Panc1 (cell line): ENCODE measurements at regions not wholly inside any gene's neighbourhood (a gene's known extent, or its start where the extent isn't known, plus 50 kb on each side); places are given as distances from the start of the nearest gene placed in this dataset.

Experiments used
- ATAC-seq: fragments of 200-7000 bp; cut with Tn5 transposase; 2 replicates; pipeline ENCODE4 v1.9.1; 2020; ENCODE audit warnings: mild to moderate bottlenecking, moderate library complexity
- BruUV-seq: library from RNA; stranded (reverse); fragments of 400-500 nt; replicated peaks from 2 replicates; lab custom pipeline; 2021; lab: Mats Ljungman, UMichigan
- CTCF ChIA-PET: fragments of 300-600 bp; sonication (Branson Sonifier 250); formaldehyde crosslinking; loops from one replicate; lab custom pipeline; 2022; ENCODE audit warnings: antibody characterized with exemption; lab: Charles Lee
- POLR2A ChIA-PET: fragments of 300-600 bp; sonication (Branson Sonifier 250); formaldehyde crosslinking; loops from one replicate; lab custom pipeline; 2022; ENCODE audit warnings: antibody characterized with exemption; lab: Charles Lee
- DNase-seq: peaks from one replicate; pipeline ENCODE4 v3.0.0-alpha.2; 2010; ENCODE audit warnings: low read depth, low spot score
- H3K27ac ChIP-seq: 2 replicates; pipeline ENCODE4 v1.5.1; 2011; ENCODE audit warnings: mild to moderate bottlenecking, low read length, inconsistent platforms
- H3K27me3 ChIP-seq: fragments of 200-500 bp; sonication (Bioruptor generic); 2 replicates; pipeline ENCODE4 v1.6.0; 2014; ENCODE audit warnings: low read length, inconsistent platforms; ENCODE audit not compliant: control insufficient read depth, insufficient read depth
- H3K36me3 ChIP-seq: fragments of 200-500 bp; sonication (Bioruptor generic); 2 replicates; pipeline ENCODE4 v1.5.1; 2014; ENCODE audit warnings: inconsistent platforms, mild to moderate bottlenecking, low read length, moderate library complexity; ENCODE audit not compliant: control insufficient read depth, insufficient read depth
- H3K4me1 ChIP-seq: 2 replicates; pipeline ENCODE4 v1.5.1; 2011; ENCODE audit warnings: inconsistent platforms, mild to moderate bottlenecking, low read length, moderate library complexity; ENCODE audit not compliant: control insufficient read depth, insufficient read depth
- H3K4me3 ChIP-seq, 2 experiments: 2 replicates each; pipeline ENCODE4 v1.5.1; 2011 to 2012; ENCODE audit warnings: low read depth in 2 of 2, low read length in 2 of 2, mild to moderate bottlenecking in 2 of 2, inconsistent platforms in 1 of 2, moderate library complexity in 1 of 2
- H3K9me3 ChIP-seq: fragments of 200-500 bp; sonication (Bioruptor generic); 2 replicates; pipeline ENCODE4 v1.5.1; 2014; ENCODE audit warnings: low read depth, mild to moderate bottlenecking, inconsistent platforms, low read length, moderate library complexity; ENCODE audit not compliant: control insufficient read depth, insufficient read depth
- POLR2AphosphoS5 ChIP-seq: IDR thresholded peaks from 2 replicates; pipeline ENCODE4 v1.6.1; 2012; ENCODE audit warnings: mild to moderate bottlenecking, low read depth, low read length, moderate library complexity
- SIN3A ChIP-seq: IDR thresholded peaks from 2 replicates; pipeline ENCODE4 v1.6.1; 2012; ENCODE audit warnings: low read depth, mild to moderate bottlenecking, low read length, moderate library complexity, borderline replicate concordance; ENCODE audit not compliant: insufficient read depth
- TCF7L2 ChIP-seq: IDR thresholded peaks from 2 replicates; pipeline ENCODE4 v1.6.1; 2011; ENCODE audit warnings: mild to moderate bottlenecking, low read depth, low read length, inconsistent platforms
- in situ Hi-C: cut with HindIII; loops from 2 replicates; pipeline ENCODE4 v1.10.0; 2016; ENCODE audit warnings: low sequenced_read_pairs, low pct_unique_long_range_greater_than_20kb
- intact Hi-C: fragments of 100-400 bp; cut with micrococcal nuclease; formaldehyde crosslinking; loops from one replicate; pipeline ENCODE4 v1.10.0; 2022; ENCODE audit not compliant: unreplicated experiment
- TF ChIP-seq, protein P1 (sequence below): fragments of 450-650 bp; IDR thresholded peaks from 2 replicates; pipeline ENCODE4 v1.5.1; 2017; ENCODE audit warnings: mild to moderate bottlenecking
- TF ChIP-seq, protein P2 (sequence below), 2 experiments: IDR thresholded peaks; 2 replicates each; pipeline ENCODE4 v1.6.1; 2011 to 2012; ENCODE audit warnings: low read depth in 2 of 2, control low read depth in 1 of 2, low read length in 1 of 2, mild to moderate bottlenecking in 1 of 2, moderate library complexity in 1 of 2; ENCODE audit not compliant: insufficient read depth in 1 of 2

DNA sequence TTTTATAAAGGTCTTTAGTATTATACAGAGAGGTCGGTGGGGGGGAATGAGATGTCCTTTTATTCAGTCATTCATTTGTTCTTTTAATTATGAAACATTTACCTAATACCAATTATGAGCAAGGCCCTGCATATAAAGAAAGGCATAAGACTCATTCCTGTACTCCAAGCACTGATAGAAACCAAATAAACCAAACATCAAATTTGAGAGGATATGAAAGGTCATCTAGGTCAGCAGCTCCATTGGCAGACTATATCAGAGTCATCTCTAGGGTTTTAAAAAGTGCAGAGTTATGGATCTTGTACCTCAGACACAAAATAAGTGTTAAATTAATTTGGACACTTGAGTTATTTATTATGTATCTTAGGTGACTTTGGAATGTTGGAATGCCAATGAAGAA, 71.5 kb downstream of the CASP12 start:
- intact Hi-C loops = no loop called here
- POLR2A ChIA-PET = no interaction called here
- BruUV-seq = no TSS peak
- no peak overlapping the region for H3K27ac ChIP-seq
- H3K36me3 ChIP-seq = no peaks in the 10 kb centered on the region
- no peaks in the 10 kb centered on the region for H3K4me1 ChIP-seq
- TF ChIP-seq POLR2AphosphoS5 (no peak), SIN3A (no peak), TCF7L2 (no peak)
- TF ChIP-seq, protein P1, sequence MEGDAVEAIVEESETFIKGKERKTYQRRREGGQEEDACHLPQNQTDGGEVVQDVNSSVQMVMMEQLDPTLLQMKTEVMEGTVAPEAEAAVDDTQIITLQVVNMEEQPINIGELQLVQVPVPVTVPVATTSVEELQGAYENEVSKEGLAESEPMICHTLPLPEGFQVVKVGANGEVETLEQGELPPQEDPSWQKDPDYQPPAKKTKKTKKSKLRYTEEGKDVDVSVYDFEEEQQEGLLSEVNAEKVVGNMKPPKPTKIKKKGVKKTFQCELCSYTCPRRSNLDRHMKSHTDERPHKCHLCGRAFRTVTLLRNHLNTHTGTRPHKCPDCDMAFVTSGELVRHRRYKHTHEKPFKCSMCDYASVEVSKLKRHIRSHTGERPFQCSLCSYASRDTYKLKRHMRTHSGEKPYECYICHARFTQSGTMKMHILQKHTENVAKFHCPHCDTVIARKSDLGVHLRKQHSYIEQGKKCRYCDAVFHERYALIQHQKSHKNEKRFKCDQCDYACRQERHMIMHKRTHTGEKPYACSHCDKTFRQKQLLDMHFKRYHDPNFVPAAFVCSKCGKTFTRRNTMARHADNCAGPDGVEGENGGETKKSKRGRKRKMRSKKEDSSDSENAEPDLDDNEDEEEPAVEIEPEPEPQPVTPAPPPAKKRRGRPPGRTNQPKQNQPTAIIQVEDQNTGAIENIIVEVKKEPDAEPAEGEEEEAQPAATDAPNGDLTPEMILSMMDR = no peak
- TF ChIP-seq, protein P2, sequence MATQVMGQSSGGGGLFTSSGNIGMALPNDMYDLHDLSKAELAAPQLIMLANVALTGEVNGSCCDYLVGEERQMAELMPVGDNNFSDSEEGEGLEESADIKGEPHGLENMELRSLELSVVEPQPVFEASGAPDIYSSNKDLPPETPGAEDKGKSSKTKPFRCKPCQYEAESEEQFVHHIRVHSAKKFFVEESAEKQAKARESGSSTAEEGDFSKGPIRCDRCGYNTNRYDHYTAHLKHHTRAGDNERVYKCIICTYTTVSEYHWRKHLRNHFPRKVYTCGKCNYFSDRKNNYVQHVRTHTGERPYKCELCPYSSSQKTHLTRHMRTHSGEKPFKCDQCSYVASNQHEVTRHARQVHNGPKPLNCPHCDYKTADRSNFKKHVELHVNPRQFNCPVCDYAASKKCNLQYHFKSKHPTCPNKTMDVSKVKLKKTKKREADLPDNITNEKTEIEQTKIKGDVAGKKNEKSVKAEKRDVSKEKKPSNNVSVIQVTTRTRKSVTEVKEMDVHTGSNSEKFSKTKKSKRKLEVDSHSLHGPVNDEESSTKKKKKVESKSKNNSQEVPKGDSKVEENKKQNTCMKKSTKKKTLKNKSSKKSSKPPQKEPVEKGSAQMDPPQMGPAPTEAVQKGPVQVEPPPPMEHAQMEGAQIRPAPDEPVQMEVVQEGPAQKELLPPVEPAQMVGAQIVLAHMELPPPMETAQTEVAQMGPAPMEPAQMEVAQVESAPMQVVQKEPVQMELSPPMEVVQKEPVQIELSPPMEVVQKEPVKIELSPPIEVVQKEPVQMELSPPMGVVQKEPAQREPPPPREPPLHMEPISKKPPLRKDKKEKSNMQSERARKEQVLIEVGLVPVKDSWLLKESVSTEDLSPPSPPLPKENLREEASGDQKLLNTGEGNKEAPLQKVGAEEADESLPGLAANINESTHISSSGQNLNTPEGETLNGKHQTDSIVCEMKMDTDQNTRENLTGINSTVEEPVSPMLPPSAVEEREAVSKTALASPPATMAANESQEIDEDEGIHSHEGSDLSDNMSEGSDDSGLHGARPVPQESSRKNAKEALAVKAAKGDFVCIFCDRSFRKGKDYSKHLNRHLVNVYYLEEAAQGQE (IDR thresholded peaks at IDR 0.05; ENCODE audit: insufficient read depth in 1 of 2, low read depth in 2 of 2, low read length in 1 of 2) = no peak
- ATAC-seq (no peak), DNase-seq (no peak)
- no peaks in the 10 kb centered on the region for H3K9me3 ChIP-seq
- no peaks in the 10 kb centered on the region for H3K27me3 ChIP-seq
- CTCF ChIA-PET = no interaction called here
- in situ Hi-C loops = no loop called here
- H3K4me3 ChIP-seq = no peak overlapping the region

GRCh38 chr11:104823657-104824056, 74.6 kb downstream of the CASP12 start:
- DNase-seq (no peak), ATAC-seq (no peak)
- H3K27me3 ChIP-seq = no peaks in the 10 kb centered on the region
- TF ChIP-seq, protein P2 (IDR thresholded peaks at IDR 0.05; ENCODE audit: insufficient read depth in 1 of 2, low read depth in 2 of 2, low read length in 1 of 2) = no peak
- TF ChIP-seq, protein P1 = no peak; the same call in 1 of the 2 replicates
- TF ChIP-seq TCF7L2 (no peak), POLR2AphosphoS5 (no peak)
- no TSS peak for BruUV-seq
- in situ Hi-C loops = no loop called here
- H3K4me3 ChIP-seq = no peak overlapping the region
- no peak overlapping the region for H3K27ac ChIP-seq
- H3K36me3 ChIP-seq = no peaks in the 10 kb centered on the region
- no peaks in the 10 kb centered on the region for H3K9me3 ChIP-seq
- H3K4me1 ChIP-seq = no peaks in the 10 kb centered on the region
- intact Hi-C loops = no loop called here
- ChIA-PET CTCF (no interaction called here), POLR2A (no interaction called here)
